HG03571 (cell line): ENCODE measurements at regions not wholly inside any gene's neighbourhood (a gene's known extent, or its start where the extent isn't known, plus 50 kb on each side); places are given as distances from the start of the nearest gene placed in this dataset.
"Not testable (repeated sequence)": the region's sequence is repeated elsewhere in the genome, so short reads cannot be mapped to it uniquely, and the experiment has no call there.

Experiments
- ATAC-seq: cut with Tn5 transposase; IDR thresholded peaks from one replicate; pipeline ENCODE4 v1.9.1; 2021; ENCODE audit not compliant: unreplicated experiment

GRCh38 chr5:56405116-56405908 lies 172.2 kb upstream of the ANKRD55 start:
- ATAC-seq: no peak

- ATAC-seq: no peak
Observed at GRCh38 chr5:56402266-56403220, 169.4 kb upstream of the ANKRD55 start.

- not testable (repeated sequence) for ATAC-seq
Observed at GRCh38 chr5:56397796-56398195, 164.7 kb upstream of the ANKRD55 start.

GRCh38 chr5:56396634-56397033 lies 163.5 kb upstream of the ANKRD55 start:
- no peak for ATAC-seq

- ATAC-seq: no peak
Observed at GRCh38 chr5:56389261-56389660, 156.1 kb upstream of the ANKRD55 start.

- ATAC-seq: no peak
Observed at GRCh38 chr5:56388229-56388985, 155.3 kb upstream of the ANKRD55 start.

GRCh38 chr5:56386046-56386445 lies 152.9 kb upstream of the ANKRD55 start:
- ATAC-seq: no peak

GRCh38 chr5:56384186-56384585 lies 151.1 kb upstream of the ANKRD55 start:
- ATAC-seq: no peak

GRCh38 chr5:56383761-56384160 lies 150.6 kb upstream of the ANKRD55 start:
- ATAC-seq: no peak

GRCh38 chr5:56382896-56383295 lies 149.8 kb upstream of the ANKRD55 start:
- ATAC-seq: no peak

- no peak for ATAC-seq
Observed at GRCh38 chr5:56377573-56377972, 144.4 kb upstream of the ANKRD55 start.

GRCh38 chr5:56376128-56376527 lies 143.0 kb upstream of the ANKRD55 start:
- ATAC-seq: no peak

- ATAC-seq: no peak
Observed at GRCh38 chr5:56375011-56375410, 141.9 kb upstream of the ANKRD55 start.

- not testable (repeated sequence) for ATAC-seq
Observed at GRCh38 chr5:56372491-56372890, 139.4 kb upstream of the ANKRD55 start.

- no peak for ATAC-seq
Observed at GRCh38 chr5:56369361-56369811, 136.3 kb upstream of the ANKRD55 start.

GRCh38 chr5:56367748-56368147 lies 134.6 kb upstream of the ANKRD55 start:
- ATAC-seq: no peak

GRCh38 chr5:56366986-56367385 lies 133.9 kb upstream of the ANKRD55 start:
- no peak for ATAC-seq

GRCh38 chr5:56361398-56361797 lies 128.3 kb upstream of the ANKRD55 start:
- no peak for ATAC-seq

GRCh38 chr5:56360816-56361215 lies 127.7 kb upstream of the ANKRD55 start:
- ATAC-seq: no peak

GRCh38 chr5:56359809-56360685 lies 126.9 kb upstream of the ANKRD55 start:
- ATAC-seq: no peak
